Epithelial cell of prostate (primary cell): ENCODE measurements at regions not wholly inside any gene's neighbourhood (a gene's known extent, or its start where the extent isn't known, plus 50 kb on each side); places are given as distances from the start of the nearest gene placed in this dataset.

Experiments
- DNase-seq: peaks from one replicate; pipeline ENCODE4 v3.0.0-alpha.2; 2011; ENCODE audit warnings: low read depth, low spot score
- H3K27ac ChIP-seq: fragments of 450-650 bp; 2 replicates; pipeline ENCODE4 v1.5.1; 2017; ENCODE audit warnings: mild to moderate bottlenecking

DNA sequence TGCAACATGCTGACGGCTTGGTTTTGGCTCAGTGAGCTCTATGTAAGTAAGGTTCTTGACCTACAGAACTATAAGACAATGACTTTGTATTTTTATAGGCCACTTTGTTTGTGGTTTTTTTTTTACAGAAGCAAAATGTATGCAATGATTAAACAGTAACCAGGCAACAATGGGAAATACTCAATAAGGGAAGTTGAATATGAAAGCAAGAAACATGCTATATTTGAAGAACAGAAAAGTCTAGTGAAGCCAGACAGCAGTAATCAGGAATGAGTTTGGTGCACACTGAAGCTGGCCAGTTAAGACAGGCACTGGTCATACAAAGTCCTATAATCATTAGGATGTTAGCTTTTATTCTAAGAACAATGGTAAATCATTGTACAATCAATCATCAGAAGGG lies 1926.8 kb downstream of the NCAM2 start:
- DNase-seq, result no peak
- no peak overlapping the region for H3K27ac ChIP-seq

DNA sequence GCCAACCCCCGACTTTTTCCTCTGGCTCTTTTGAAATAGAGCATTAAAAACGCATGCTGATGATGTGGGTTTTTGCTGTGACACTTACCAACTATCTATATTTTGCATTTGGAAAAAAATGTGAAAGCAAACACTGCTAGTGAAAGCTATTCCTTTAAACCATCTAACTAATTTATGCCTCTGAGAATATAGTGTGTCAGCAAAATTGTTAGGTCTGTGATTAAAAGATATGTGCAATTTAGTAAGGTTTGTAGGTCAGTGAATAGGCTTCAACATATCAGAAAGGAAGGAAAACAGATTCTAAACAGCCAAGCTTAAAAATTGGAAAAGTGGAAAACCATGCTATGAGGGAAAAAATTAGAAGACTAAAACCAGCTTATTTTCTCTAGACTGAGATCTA lies 1929.3 kb downstream of the NCAM2 start:
- DNase-seq, result no peak
- no peak overlapping the region for H3K27ac ChIP-seq

DNA sequence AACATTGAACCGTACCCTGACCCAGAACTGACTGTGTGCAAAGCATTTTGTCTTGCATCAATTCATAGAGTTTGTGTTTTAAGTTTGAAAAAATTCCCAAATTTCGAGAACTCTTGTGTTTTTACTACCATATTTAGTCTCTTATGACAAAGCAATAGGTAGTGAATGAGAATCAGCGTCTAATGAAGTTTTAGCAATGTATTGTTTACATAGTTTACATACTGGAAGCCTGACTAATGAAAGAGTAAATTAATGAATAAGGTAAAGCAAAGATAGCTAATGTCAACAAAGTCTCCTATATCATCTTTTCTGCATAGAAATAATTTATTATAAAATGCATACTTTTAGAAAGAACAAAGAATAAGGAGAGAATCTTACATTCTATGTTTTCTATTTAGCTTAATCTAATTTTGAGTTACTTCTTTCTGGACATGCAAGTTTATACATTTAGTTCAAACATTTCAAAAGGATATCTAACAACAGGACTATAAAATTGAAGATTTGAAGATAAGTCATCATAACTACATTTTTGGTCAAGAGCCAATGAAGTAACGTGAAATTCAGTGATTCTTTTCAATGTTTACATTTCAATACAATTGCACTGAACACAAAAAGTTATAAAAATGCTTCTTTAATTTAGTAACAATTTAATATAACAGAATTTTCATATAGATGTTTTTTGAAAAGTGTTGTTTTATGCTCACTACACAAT lies 1943.7 kb downstream of the NCAM2 start:
- no peak overlapping the region for H3K27ac ChIP-seq
- no peak for DNase-seq

DNA sequence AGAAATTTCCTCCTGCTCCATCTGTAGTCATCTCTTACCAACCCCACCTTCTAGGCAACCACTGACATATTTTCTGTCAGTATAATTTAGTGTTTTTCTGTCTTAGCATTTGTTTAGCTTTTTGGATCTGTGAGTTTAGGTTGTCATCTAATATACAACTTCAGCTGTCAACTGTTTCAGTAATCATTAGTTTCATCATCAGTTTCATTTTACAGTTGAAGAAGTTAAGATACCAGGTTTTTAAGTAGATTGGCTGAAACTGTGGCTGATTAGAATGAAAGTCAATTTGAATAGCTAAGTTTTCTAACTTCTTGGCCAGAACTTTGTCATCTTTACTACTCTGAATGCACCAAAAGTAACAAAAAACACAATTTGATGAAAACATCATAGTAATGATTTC lies 1957.3 kb downstream of the NCAM2 start:
- DNase-seq, result no peak
- no peak overlapping the region for H3K27ac ChIP-seq

DNA sequence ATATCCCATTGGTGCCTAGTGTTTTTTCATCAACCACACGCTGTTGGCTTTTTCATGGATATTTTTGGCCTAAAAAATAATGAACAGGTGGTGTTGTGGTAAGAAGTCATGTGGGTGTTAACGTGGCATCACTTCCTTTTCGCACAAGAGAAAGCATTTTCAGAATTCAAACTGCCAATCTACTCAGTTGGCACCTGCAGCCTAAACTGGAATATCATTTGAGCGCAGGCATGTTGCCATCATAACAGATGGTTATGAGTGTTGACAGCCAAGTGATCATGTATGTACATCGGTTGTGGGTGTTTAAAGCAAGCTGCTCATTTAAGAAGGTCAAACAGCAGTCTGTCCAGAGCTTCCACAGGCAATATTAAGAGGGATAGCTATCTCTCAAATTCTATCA lies 1963.0 kb downstream of the NCAM2 start:
- H3K27ac ChIP-seq, result no peak overlapping the region
- DNase-seq, result no peak

DNA sequence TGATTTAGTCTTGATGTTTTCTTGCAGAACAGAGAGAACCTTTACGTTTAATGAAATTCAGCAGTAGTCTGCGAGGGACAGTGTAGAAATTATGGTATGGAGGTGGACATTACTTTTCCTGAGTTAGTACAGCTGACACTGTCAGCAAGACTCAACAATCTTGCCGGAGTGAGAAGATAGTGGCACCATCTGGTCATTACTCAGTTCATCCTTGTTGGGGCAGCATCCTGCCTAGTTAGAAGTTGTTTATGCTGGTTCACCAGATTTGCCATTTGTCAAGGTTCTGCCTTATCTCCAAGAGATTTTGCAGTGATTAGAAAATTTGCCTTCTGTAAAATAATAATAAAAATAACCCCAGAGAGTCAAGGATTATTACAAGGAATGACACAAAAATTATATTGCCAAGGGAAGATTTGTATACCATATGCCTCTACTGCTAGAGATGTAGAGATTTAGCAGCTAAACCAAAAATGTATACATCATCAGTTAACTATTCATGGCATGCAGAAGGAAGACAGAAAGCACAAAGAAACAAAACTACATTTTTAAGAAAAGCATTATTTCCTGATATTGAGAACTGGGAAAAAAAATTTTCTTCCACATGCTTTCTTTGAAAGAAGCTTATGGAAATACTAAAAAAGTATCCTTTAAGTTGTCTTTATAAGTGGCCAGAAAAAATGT lies 1967.4 kb downstream of the NCAM2 start:
- DNase-seq, result no peak
- H3K27ac ChIP-seq, result no peak overlapping the region

DNA sequence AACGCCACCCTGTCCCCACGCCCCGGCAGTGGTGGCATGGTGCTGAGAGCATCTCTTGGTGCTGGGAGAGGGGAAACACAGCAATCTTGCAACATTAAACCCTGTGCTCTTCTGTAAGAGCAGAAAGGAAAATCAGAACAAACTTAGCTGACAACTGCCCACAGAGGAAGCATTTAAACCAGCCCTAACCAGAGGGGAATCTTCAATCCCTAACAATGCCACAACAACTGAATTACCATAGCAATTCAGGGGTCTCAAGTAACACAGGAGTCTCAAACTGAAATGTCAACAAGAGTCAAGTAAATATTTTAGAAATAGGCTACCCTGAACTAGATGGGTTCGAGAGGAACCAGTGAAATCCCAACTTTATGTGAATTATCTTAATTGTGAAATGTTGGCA lies 1983.6 kb downstream of the NCAM2 start:
- DNase-seq, result no peak
- no peak overlapping the region for H3K27ac ChIP-seq

DNA sequence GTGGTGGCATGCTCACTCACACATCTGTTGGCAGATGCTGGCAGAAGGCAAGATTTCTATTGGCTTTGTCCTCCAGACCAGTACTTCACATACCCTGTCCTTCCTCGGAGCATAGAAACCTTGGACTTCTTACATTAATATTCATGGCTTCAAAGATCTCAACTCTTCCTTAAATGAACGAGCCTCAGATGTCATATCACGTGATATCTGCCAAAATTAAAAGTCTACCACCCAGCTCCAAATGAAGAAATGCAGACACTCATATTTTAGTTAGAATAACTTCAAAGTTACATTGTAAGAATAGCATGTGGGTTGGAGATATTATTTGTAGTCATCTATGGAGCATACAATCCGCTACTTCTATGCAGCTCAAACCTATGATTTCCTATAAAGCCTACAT lies 1994.9 kb downstream of the NCAM2 start:
- DNase-seq, result no peak
- no peak overlapping the region for H3K27ac ChIP-seq

DNA sequence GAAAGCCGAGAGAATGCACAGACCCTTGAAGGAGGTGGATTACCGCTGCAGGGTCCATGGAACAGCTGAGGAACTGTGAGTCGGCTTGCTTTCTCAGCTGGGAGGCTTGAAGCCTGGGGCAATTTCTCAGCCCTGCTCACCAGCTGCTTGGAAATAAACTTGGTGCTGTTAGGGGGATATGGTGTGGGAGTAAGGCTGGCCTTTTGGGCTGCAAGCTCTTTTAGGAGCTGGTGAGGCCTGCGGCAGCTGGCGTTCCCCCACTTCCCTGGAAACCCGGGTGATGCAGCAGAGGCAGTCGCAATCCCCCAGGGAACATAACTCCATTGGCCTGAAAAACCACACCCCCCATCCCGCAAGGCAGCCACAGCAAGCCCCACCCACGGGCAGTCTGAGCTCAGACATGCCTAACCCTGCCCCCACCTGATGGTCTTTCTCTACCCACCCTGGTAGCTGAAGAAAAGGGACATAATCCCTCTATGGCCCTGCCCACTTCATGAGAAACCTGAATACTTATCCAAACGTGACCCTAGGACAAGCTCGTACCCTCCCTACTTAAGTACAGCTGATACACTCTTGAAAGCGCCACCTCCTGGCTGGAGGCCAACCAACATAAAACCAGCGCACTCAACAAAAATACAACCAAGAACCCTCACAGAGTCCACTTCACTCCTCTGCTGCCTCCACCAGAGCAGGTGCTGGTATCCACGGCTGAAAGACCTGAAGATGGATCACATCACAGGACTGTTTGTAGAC lies 1995.8 kb downstream of the NCAM2 start:
- no peak for DNase-seq
- no peak overlapping the region for H3K27ac ChIP-seq

DNA sequence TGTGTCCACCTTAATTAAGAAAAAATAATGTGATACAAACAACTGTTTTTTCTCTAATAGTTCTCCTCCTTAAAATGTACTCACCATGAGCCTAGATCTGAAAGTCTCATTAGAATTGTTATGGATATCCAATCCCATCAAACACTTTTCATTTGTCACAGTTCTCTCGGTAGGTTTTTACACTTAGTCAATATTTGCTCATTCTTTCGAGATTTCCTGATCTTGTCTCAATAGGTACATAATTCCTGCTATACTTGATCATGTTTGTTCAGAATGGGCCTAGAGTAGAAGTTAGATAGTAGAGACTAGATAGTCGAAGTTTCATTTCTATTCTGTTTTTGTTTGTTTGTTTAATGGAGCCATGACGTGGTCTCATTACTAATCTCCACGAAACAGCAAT lies 2005.7 kb downstream of the NCAM2 start:
- H3K27ac ChIP-seq, result no peak overlapping the region
- no peak for DNase-seq

DNA sequence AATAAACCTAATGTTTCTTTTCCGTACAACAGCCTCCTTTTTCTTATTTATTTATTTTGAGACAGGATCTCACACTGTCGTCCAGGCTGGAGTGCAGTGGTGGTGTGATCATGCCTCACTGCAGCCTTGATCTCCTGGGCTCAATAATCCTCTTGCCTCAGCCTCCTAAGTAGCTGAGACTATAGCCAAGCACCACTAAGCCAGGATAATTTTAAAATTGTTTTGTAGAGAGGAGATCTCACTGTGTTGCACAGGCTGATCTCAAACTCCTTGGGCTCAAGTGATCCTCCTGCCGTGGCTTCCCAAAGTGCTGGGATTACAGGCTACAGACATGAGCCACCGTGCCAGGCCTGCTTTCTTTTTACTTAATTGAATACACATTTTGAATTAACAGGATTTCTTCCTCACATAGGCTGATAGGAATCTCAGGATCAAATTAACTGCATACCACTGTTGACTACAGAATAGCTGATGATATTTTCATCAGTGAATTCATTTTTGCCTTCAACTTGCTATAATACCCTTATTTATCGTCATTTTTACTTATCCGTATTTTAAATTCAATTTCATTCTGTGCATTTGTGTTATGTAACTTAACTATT lies 2010.5 kb downstream of the NCAM2 start:
- no peak overlapping the region for H3K27ac ChIP-seq
- DNase-seq, result no peak

DNA sequence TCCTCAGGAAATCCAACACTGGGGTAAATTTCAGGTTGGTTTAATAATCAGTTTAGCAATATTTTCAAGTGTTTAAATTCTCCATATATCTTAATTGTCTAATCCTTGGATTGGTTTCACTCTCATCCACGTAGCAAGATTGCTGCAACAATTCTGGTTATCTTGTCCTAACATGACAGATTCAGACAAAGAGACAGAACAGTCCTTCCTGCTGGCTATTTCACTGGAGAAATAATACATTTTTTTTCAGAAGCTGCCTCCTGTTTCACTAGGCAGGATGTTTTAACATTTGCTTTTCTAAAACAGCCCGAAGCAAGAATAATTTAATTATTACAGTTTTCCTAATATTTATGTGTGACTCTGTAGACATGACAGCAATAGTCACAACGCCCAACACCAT lies 2011.2 kb downstream of the NCAM2 start:
- no peak for DNase-seq
- H3K27ac ChIP-seq, result no peak overlapping the region

DNA sequence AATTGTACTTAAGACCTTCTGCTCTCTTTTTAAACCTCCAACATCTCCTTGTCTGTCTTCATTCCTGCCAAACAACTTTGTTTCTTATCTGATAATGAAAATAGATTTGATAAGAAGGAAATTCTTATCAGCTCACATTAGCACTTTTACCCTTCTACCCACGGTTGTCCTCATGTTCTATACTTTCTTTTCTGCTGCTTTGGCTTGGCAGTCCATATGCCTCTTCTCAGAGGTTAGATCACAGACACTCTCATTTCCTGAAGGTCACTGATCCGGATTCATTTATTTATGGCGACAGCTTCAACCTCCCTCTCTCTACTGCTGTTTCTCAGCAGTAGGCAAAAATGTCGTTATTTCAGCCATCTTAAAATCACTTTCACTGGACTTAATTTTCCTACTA lies 2015.8 kb downstream of the NCAM2 start:
- no peak for DNase-seq
- no peak overlapping the region for H3K27ac ChIP-seq

DNA sequence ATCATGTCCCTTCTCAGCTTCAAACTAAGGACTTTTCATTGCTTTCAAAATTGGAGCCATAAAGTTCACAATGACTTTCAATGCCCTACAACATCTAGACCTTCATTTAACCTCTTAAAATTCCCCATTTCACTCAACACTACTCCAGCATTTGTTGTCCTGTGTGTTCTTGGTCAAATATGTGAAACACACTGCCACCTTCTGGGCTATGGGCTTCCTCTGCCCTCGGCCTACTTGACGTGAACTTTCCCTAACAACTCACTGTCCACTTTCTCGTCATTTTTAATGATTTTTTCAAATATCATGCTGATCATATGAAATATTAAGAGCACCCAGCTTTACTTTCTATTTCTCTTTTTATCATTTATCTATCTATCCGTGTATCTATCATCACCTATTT lies 2018.4 kb downstream of the NCAM2 start:
- no peak for DNase-seq
- no peak overlapping the region for H3K27ac ChIP-seq

DNA sequence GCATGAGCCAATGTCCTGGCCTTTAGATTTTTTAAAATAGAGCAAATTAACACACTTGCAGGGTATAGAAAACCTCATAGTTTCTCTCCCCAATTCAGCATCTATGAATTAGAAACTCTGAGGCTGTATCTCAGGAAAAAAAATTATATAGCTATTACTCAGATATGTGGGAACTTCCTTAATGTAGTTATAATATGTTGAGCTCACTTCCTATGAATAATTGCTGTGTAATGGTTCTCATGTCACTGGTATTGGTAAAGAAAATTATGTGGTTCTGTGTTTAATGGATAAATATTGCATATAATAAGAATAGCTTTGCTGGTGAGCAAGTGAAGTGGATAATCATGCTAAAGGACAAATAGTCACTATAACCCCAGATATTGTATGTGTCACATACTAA lies 2019.8 kb downstream of the NCAM2 start:
- DNase-seq, result no peak
- H3K27ac ChIP-seq, result peak overlapping the region; percentile 50

DNA sequence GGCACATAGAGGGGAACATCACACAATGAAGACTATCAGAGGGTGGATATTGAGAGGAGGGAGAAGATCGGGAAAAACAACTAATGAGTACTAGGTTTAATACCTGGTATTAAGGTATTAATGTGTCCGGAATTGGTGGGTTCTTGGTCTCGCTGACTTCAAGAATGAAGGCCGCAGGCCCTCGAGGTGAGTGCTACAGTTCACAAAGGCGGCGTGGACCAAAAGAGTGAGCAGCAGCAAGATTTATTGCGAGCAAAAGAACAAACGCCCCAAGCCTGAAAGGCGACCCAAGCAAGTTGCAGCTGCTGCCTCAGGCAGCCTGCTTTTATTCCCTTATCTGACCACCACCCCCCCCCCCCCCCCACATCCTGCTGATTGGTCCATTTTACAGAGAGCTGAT lies 2022.8 kb downstream of the NCAM2 start:
- H3K27ac ChIP-seq, result no peak overlapping the region
- no peak for DNase-seq

DNA sequence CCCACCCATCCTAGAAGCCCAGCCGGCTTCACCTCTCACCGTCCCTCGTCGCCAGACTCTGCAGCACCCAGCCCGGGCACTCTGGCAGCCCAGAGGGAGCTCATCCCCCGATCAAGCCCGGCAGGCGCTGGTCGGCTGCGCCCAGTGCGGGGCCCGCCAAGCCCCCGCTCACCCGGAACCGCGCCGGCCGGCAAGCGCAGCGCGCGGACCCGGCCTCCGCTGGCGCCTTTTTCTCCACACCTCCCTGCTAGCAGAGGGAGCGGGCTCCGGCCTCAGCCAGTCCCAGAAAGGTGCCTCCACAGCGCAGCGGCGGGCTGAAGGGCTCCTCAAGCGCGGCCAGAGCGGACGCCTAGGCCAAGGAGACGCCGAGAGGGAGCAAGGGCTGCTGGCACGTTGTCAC lies 2023.3 kb downstream of the NCAM2 start:
- H3K27ac ChIP-seq, result no peak overlapping the region
- DNase-seq, result no peak

DNA sequence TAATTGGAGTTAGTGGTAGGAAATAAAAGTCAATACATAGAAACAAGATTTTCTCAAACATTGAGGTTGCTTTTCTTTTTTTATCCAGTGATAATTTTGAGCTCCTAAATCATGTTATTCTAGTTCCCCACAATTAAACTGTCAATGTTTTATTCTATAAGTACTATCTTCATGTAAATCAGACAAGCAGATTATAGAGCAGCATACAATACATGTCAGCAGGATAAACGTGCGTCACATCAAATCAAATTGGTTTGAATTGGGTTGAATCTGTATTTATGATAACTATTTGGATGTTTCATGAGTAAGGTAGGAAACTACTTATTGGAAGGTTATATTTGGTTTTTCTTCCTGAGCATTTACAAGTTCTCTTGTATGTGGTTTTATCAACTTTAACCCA lies 2028.7 kb downstream of the NCAM2 start:
- DNase-seq, result no peak
- no peak overlapping the region for H3K27ac ChIP-seq

DNA sequence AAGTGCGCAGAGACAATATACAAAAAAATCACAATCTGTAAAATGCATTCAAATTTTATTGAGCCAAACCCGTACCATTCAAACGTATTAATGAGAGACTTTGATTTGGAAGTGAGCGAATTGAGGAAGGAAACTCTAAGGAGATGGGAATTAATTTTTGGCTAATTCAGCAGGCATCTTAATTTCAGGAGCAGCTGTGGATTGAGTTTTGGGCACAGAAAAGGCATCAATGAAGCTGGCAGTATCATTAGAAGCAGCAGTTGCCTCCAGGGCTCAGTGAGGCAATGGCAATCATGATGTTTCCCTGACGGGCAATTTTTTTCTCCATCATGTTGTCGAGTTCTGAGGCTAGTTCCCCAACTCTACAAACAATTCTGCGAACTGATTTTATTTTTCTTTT lies 2041.6 kb downstream of the NCAM2 start:
- no peak overlapping the region for H3K27ac ChIP-seq
- no peak for DNase-seq

DNA sequence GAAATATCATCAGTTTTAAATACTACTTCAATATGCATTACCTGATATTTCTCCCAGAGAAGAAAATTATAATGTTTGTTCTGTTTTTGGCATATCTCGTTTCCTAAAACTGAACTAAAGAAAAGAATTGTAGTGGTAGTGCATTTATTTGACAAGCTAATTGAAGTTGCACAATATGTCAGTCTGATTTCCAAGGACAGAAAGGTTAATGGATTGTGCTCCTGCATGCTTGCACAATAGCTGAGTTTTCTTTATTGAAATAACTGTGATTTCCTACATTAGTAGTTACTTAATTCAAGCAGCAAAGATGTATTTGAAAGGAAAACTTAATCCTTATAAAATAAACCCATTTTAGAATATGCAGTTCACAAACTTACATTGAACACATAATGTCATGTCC lies 2047.7 kb downstream of the NCAM2 start:
- H3K27ac ChIP-seq, result no peak overlapping the region
- DNase-seq, result no peak

DNA sequence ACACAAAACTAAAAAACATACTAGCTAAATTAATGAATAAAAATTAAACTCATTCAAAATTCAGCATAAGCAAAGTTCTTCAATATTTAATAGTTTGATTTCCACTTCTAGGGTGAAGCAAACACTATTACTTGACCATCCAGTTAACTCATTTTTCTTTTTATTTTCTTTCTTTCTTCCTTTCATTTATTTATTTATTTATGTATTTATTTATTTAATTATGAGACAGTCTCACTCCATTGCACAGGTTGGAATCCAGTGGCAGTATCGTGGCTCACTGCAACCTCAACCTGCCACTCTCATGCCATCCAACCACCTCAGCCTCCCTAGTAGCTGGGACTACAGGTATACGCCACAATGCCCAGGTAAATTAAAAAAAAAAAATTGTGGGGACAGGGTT lies 2069.5 kb downstream of the NCAM2 start:
- no peak overlapping the region for H3K27ac ChIP-seq
- no peak for DNase-seq
